Astrocyte of the cerebellum (primary cell): ENCODE measurements at regions not wholly inside any gene's neighbourhood (a gene's known extent, or its start where the extent isn't known, plus 50 kb on each side); places are given as distances from the start of the nearest gene placed in this dataset.

ENCODE experiments used
- DNase-seq: peaks from one replicate; pipeline ENCODE4 v3.0.0-alpha.2; 2011; ENCODE audit warnings: low read depth
- H3K4me3 ChIP-seq: 2 replicates; pipeline ENCODE4 v1.5.1; 2011; ENCODE audit warnings: mild to moderate bottlenecking, low read depth, low read length, moderate library complexity
- CTCF ChIP-seq: IDR thresholded peaks from 2 replicates; pipeline ENCODE4 v1.5.1; 2012; ENCODE audit warnings: low read length, low read depth, moderate library complexity, mild to moderate bottlenecking; ENCODE audit errors: missing control alignments
- in situ Hi-C: cut with HindIII; loops from 2 replicates; pipeline ENCODE4 v1.10.0; 2017; ENCODE audit warnings: low sequenced_read_pairs

- in situ Hi-C loops: no loop called here
- DNase-seq: no peak
- no peak for TF ChIP-seq CTCF
- H3K4me3 ChIP-seq: no peak overlapping the region
Observed at GRCh38 chr4:14833053-14833452, 169.2 kb upstream of the CPEB2 start.

GRCh38 chr4:14834382-14834781 lies 167.9 kb upstream of the CPEB2 start:
- H3K4me3 ChIP-seq: no peak overlapping the region
- no peak for DNase-seq
- in situ Hi-C loops: no loop called here
- TF ChIP-seq CTCF: no peak

GRCh38 chr4:14835288-14835687 lies 167.0 kb upstream of the CPEB2 start:
- H3K4me3 ChIP-seq: no peak overlapping the region
- DNase-seq: no peak
- in situ Hi-C loops: no loop called here
- no peak for TF ChIP-seq CTCF

- DNase-seq: no peak
- no peak overlapping the region for H3K4me3 ChIP-seq
- in situ Hi-C loops: no loop called here
- no peak for TF ChIP-seq CTCF
Observed at GRCh38 chr4:14835708-14836425, 166.4 kb upstream of the CPEB2 start.

GRCh38 chr4:14837860-14838259 lies 164.4 kb upstream of the CPEB2 start:
- in situ Hi-C loops: no loop called here

More at GRCh38 chr4:14837860-14838259, 164.4 kb upstream of the CPEB2 start:
- TF ChIP-seq CTCF: no peak
- no peak for DNase-seq
- H3K4me3 ChIP-seq: no peak overlapping the region
